ENCODE measurements at regions not wholly inside any gene's neighbourhood (a gene's known extent, or its start where the extent isn't known, plus 50 kb on each side); places are given as distances from the start of the nearest gene placed in this dataset.
"Not testable (repeated sequence)": the region's sequence is repeated elsewhere in the genome, so short reads cannot be mapped to it uniquely, and the experiment has no call there.

GRCh38 chr2:33907866-33908265 lies 308.8 kb upstream of the FAM98A start:
- intact Hi-C loops (cut with micrococcal nuclease): no loop called here
- Histone ChIP-seq H3K27ac (replicated peaks) (no peak overlapping the region), H3K4me3 (no peak overlapping the region), H3K9me3 (replicated peaks) (peaks cover 6% of the 10 kb centered on the region), H3K4me1 (no peaks in the 10 kb centered on the region), H3K36me3 (no peaks in the 10 kb centered on the region), H3K27me3 (ENCODE audit: low read depth) (no peaks in the 10 kb centered on the region)
- no peak for TF ChIP-seq CTCF (IDR thresholded peaks at IDR 0.05; ENCODE audit: borderline replicate concordance)
- DNase-seq: no peak

GRCh38 chr2:33906129-33906528 lies 307.0 kb upstream of the FAM98A start:
- H3K9me3 ChIP-seq (replicated peaks); intact Hi-C loops (cut with micrococcal nuclease); H3K27ac ChIP-seq (replicated peaks); H3K4me1 ChIP-seq; H3K4me3 ChIP-seq; H3K36me3 ChIP-seq; DNase-seq; H3K27me3 ChIP-seq (ENCODE audit: low read depth): not testable (repeated sequence)

GRCh38 chr2:33904801-33905200 lies 305.7 kb upstream of the FAM98A start:
- DNase-seq: no peak
- Histone ChIP-seq H3K27me3 (ENCODE audit: low read depth) (no peaks in the 10 kb centered on the region), H3K36me3 (no peaks in the 10 kb centered on the region), H3K27ac (replicated peaks) (no peak overlapping the region), H3K9me3 (replicated peaks) (peaks cover 6% of the 10 kb centered on the region), H3K4me3 (no peak overlapping the region), H3K4me1 (no peaks in the 10 kb centered on the region)
- TF ChIP-seq CTCF (IDR thresholded peaks at IDR 0.05; ENCODE audit: borderline replicate concordance): no peak
- intact Hi-C loops (cut with micrococcal nuclease): no loop called here

GRCh38 chr2:33903701-33904100 lies 304.6 kb upstream of the FAM98A start:
- DNase-seq: no peak
- intact Hi-C loops (cut with micrococcal nuclease): no loop called here
- TF ChIP-seq CTCF (IDR thresholded peaks at IDR 0.05; ENCODE audit: borderline replicate concordance): no peak
- Histone ChIP-seq H3K36me3 (no peaks in the 10 kb centered on the region), H3K4me1 (no peaks in the 10 kb centered on the region), H3K27ac (replicated peaks) (no peak overlapping the region), H3K4me3 (no peak overlapping the region), H3K9me3 (replicated peaks) (peaks cover 6% of the 10 kb centered on the region), H3K27me3 (ENCODE audit: low read depth) (no peaks in the 10 kb centered on the region)

- H3K27me3 ChIP-seq (ENCODE audit: low read depth): no peaks in the 10 kb centered on the region
- H3K4me1 ChIP-seq: no peaks in the 10 kb centered on the region
- no peak for DNase-seq
- H3K27ac ChIP-seq (replicated peaks): no peak overlapping the region
- H3K4me3 ChIP-seq: no peak overlapping the region
- intact Hi-C loops (cut with micrococcal nuclease): no loop called here
- peaks cover 9% of the 10 kb centered on the region for H3K9me3 ChIP-seq (replicated peaks)
- TF ChIP-seq CTCF (IDR thresholded peaks at IDR 0.05; ENCODE audit: borderline replicate concordance): no peak
- no peaks in the 10 kb centered on the region for H3K36me3 ChIP-seq
These were observed 304.1 kb upstream of the FAM98A start for GRCh38 chr2:33903215-33903614.

GRCh38 chr2:33900610-33901009 lies 301.5 kb upstream of the FAM98A start:
- no peaks in the 10 kb centered on the region for H3K36me3 ChIP-seq
- no peaks in the 10 kb centered on the region for H3K27me3 ChIP-seq (ENCODE audit: low read depth)
- H3K27ac ChIP-seq (replicated peaks): no peak overlapping the region
- no peaks in the 10 kb centered on the region for H3K4me1 ChIP-seq
- intact Hi-C loops (cut with micrococcal nuclease): no loop called here
- DNase-seq: no peak
- no peak overlapping the region for H3K4me3 ChIP-seq
- no peak for TF ChIP-seq CTCF (IDR thresholded peaks at IDR 0.05; ENCODE audit: borderline replicate concordance)
- peaks cover 9% of the 10 kb centered on the region for H3K9me3 ChIP-seq (replicated peaks)

All from left ventricle myocardium inferior (tissue), 1 donor.